Spleen (tissue), 11 donors: ENCODE measurements at regions not wholly inside any gene's neighbourhood (a gene's known extent, or its start where the extent isn't known, plus 50 kb on each side); places are given as distances from the start of the nearest gene placed in this dataset.

Source experiments
- DNase-seq: peaks from one replicate; pipeline ENCODE4 v3.0.0-alpha.2; 2020
- H3K27ac ChIP-seq, 8 donors: fragments of 200-600 bp; sonication (generic) in 7 of 8; 1 replicate in 4 of 8; 2 replicates in 4 of 8; pipeline versions ENCODE4 v1.5.0 to v1.8.0; 2016 to 2021; ENCODE audit warnings: inconsistent platforms in 4 of 8, mild to moderate bottlenecking in 4 of 8, moderate library complexity in 1 of 8
- H3K27me3 ChIP-seq, 7 donors: fragments of 200-600 bp; sonication (generic) in 6 of 7; replicated peaks in 1 of 7; 1 replicate in 4 of 7; 2 replicates in 3 of 7; pipeline versions ENCODE4 v1.5.0 to v1.8.0; 2016 to 2021; ENCODE audit warnings: inconsistent platforms in 3 of 7, mild to moderate bottlenecking in 1 of 7
- H3K36me3 ChIP-seq, 6 donors: fragments of 200-600 bp; sonication (generic) in 5 of 6; 1 replicate in 4 of 6; 2 replicates in 2 of 6; pipeline versions ENCODE4 v1.5.0 to v1.8.0; 2016 to 2021; ENCODE audit warnings: inconsistent platforms in 2 of 6
- H3K4me1 ChIP-seq, 6 donors: fragments of 200-600 bp; sonication (generic) in 5 of 6; 1 replicate in 3 of 6; 2 replicates in 3 of 6; pipeline versions ENCODE4 v1.5.0 to v1.8.0; 2016 to 2021; ENCODE audit warnings: inconsistent platforms in 3 of 6
- H3K4me3 ChIP-seq, 8 donors: fragments of 200-600 bp; sonication (generic) in 7 of 8; 1 replicate in 4 of 8; 2 replicates in 4 of 8; pipeline versions ENCODE4 v1.5.0 to v1.8.0; 2016 to 2021; ENCODE audit warnings: inconsistent platforms in 4 of 8, mild to moderate bottlenecking in 4 of 8, moderate library complexity in 2 of 8
- H3K9me3 ChIP-seq, 8 donors: fragments of 200-600 bp; sonication (generic) in 7 of 8; 1 replicate in 4 of 8; 2 replicates in 4 of 8; pipeline versions ENCODE4 v1.5.0 to v1.8.0; 2016 to 2021; ENCODE audit warnings: inconsistent platforms in 4 of 8
- POLR2A ChIP-seq, 3 donors: fragments of 450-650 bp; IDR thresholded peaks; one replicate each; pipeline ENCODE4 v1.5.1; 2017; ENCODE audit warnings: antibody characterized with exemption in 3 of 3, mild to moderate bottlenecking in 1 of 3
- POLR2AphosphoS5 ChIP-seq, 3 donors: sonication (generic); formaldehyde crosslinking; IDR thresholded peaks; one replicate each; pipeline ENCODE4 v1.5.1; 2017; ENCODE audit warnings: antibody characterized with exemption in 3 of 3
- whole genome bisulfite sequencing, 5 donors: extraction: QIAGEN DNeasy Blood & Tissue Kit in 3 of 5; methylation state at CpG; one replicate each; pipeline versions ENCODE4 v1.1.5 to v1.1.7; 2013 to 2018; 5-methylcytosine and 5-hydroxymethylcytosine counted together
- intact Hi-C: fragments of 100-400 bp; cut with DNase I; formaldehyde crosslinking; loops from one replicate; pipeline ENCODE4 v1.15.0; 2023; ENCODE audit warnings: low total_unique reads
- TF ChIP-seq, protein P1 (sequence below), 11 experiments: fragments of 200-600 bp in 7 of 11; fragments of 450-650 bp in 4 of 11; sonication (generic) in 4 of 11; IDR thresholded peaks in 8 of 11; conservative IDR thresholded peaks in 3 of 11; 1 replicate in 7 of 11; 2 replicates in 4 of 11; pipeline versions ENCODE4 v1.4.0 to v1.8.0; 2016 to 2021; ENCODE audit warnings: antibody characterized with exemption in 11 of 11, inconsistent platforms in 4 of 11, mild to moderate bottlenecking in 1 of 11
- donor health status: healthy with polysubstance abuse.
- donor health status: DM: no; HTN: no; CAD: no; lungs with moderate emphysema.
- donor health status: DM: no; HTN: no; CAD: no.
- donor health status: Bipolar disorder and iron deficiency.
- donor health status: healthy.
- donor health status: DM: no; HTN: no; CAD: no.
- donor health status: DM: yes; HTN: yes; CAD: no.

DNA sequence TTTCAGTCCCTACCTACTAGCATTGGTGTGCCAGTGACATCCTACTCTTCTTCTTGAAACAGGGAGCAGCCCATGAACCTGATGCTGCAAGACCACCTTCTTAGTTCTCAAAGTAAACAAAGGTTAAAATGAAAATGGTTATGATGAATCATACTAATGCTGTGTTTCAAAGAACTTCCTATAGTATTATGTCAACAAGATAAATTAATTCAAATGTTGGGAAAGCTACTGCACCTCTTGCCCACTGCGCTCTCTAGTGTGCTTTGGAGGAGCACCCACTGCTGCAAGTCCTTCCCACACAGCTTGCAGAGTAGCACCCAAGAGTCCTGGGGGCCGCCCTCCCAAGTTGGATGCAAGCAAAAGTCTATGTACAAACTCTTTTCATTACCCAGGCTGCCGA, 81.1 kb downstream of the CD200R1L start:
- no peak overlapping the region for H3K4me3 ChIP-seq
- no peaks in the 10 kb centered on the region for H3K36me3 ChIP-seq
- peaks cover 0 to 10% (median 7%) of the 10 kb centered on the region in 6 donors for H3K4me1 ChIP-seq
- intact Hi-C loops: no loop called here
- no peak for DNase-seq
- no peaks in the 10 kb centered on the region for H3K27me3 ChIP-seq
- 63 to 96% (median 79%) methylated on average over 3 of the region's 3 CpGs for WGBS, 5 donors
- no peaks in the 10 kb centered on the region for H3K9me3 ChIP-seq
- no peak overlapping the region for H3K27ac ChIP-seq
- TF ChIP-seq POLR2A (IDR thresholded peaks at IDR 0.05): no peak
- TF ChIP-seq, protein P1, sequence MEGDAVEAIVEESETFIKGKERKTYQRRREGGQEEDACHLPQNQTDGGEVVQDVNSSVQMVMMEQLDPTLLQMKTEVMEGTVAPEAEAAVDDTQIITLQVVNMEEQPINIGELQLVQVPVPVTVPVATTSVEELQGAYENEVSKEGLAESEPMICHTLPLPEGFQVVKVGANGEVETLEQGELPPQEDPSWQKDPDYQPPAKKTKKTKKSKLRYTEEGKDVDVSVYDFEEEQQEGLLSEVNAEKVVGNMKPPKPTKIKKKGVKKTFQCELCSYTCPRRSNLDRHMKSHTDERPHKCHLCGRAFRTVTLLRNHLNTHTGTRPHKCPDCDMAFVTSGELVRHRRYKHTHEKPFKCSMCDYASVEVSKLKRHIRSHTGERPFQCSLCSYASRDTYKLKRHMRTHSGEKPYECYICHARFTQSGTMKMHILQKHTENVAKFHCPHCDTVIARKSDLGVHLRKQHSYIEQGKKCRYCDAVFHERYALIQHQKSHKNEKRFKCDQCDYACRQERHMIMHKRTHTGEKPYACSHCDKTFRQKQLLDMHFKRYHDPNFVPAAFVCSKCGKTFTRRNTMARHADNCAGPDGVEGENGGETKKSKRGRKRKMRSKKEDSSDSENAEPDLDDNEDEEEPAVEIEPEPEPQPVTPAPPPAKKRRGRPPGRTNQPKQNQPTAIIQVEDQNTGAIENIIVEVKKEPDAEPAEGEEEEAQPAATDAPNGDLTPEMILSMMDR (IDR thresholded peaks at IDR 0.05 in 8 of 11, conservative IDR thresholded peaks at IDR 0.05 in 3 of 11): no peak
- no peak for TF ChIP-seq POLR2AphosphoS5 (IDR thresholded peaks at IDR 0.05)

DNA sequence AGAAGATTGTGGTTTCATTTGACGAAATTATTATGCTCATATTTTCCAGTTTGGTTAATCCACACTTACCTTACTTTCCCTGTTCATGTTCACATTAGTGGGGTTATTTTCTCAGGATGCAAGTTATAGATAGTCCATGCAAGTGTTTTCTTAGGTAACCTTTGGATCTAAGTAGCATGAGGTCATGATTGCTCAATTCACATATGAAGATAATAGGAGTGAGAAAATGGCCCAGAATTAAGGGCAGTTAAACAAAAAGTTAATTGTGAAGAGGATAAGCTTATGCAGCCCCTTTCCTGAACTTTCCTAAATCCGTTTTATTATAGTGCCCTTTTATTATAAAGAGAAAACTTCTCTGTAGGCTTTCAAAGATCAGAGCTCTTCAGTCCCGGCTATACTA, 83.4 kb downstream of the CD200R1L start:
- TF ChIP-seq, protein P1 (IDR thresholded peaks at IDR 0.05 in 8 of 11, conservative IDR thresholded peaks at IDR 0.05 in 3 of 11): no peak
- TF ChIP-seq POLR2A (IDR thresholded peaks at IDR 0.05) (no peak), POLR2AphosphoS5 (IDR thresholded peaks at IDR 0.05) (no peak)
- H3K4me1 ChIP-seq: peaks cover 0 to 10% (median 6%) of the 10 kb centered on the region in 6 donors
- H3K9me3 ChIP-seq: no peaks in the 10 kb centered on the region
- no peak for DNase-seq
- H3K4me3 ChIP-seq: no peak overlapping the region
- WGBS, 5 donors: 83 to 91% (median 90%) methylated on average over 3 of the region's 3 CpGs
- H3K27ac ChIP-seq: no peak overlapping the region
- H3K36me3 ChIP-seq: no peaks in the 10 kb centered on the region
- intact Hi-C loops: no loop called here
- no peaks in the 10 kb centered on the region for H3K27me3 ChIP-seq

DNA sequence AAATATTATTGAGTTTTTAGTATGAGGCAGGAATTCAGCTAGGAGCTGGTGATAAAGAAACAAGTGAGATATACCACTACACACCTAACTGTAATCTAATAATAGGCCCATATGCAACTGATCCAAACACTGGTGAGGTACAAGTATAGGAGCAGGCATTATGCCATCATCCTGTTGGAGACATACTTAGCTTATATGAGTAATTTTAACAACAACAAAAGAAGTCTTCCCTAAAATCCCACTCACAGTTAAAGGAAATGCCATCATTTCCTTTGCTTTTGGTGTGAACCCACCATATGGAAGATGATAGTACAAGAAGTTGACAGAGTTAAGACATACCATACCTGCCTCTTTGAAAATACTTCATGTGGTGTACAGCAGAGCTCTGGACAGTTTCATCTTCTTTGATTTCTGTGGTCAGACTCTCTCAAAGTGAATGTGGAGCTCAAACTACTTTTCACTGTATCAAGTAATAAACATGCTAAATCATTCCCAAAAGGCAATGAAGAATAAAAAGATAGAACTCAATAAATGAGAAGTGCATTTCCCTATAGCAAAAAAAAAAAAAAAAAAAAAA, 85.5 kb downstream of the CD200R1L start:
- H3K36me3 ChIP-seq: no peaks in the 10 kb centered on the region
- TF ChIP-seq POLR2AphosphoS5 (IDR thresholded peaks at IDR 0.05) (no peak), POLR2A (IDR thresholded peaks at IDR 0.05) (no peak)
- TF ChIP-seq, protein P1 (IDR thresholded peaks at IDR 0.05 in 8 of 11, conservative IDR thresholded peaks at IDR 0.05 in 3 of 11): no peak
- no peak overlapping the region for H3K27ac ChIP-seq
- no peaks in the 10 kb centered on the region for H3K4me1 ChIP-seq
- no peaks in the 10 kb centered on the region for H3K27me3 ChIP-seq
- H3K9me3 ChIP-seq: peaks cover 0 to 16% (median 9%) of the 10 kb centered on the region in 8 donors
- no peak overlapping the region for H3K4me3 ChIP-seq
- DNase-seq: no peak
- intact Hi-C loops: no loop called here

GRCh38 chr3:112759681-112760080, 87.0 kb downstream of the CD200R1L start:
- H3K4me3 ChIP-seq: no peak overlapping the region
- no peaks in the 10 kb centered on the region for H3K27me3 ChIP-seq
- H3K27ac ChIP-seq: no peak overlapping the region
- TF ChIP-seq POLR2A (IDR thresholded peaks at IDR 0.05): no peak
- TF ChIP-seq, protein P1 (IDR thresholded peaks at IDR 0.05 in 8 of 11, conservative IDR thresholded peaks at IDR 0.05 in 3 of 11): no peak
- TF ChIP-seq POLR2AphosphoS5 (IDR thresholded peaks at IDR 0.05): no peak
- peaks cover 0 to 29% (median 17%) of the 10 kb centered on the region in 8 donors for H3K9me3 ChIP-seq
- no peak for DNase-seq
- no peaks in the 10 kb centered on the region for H3K4me1 ChIP-seq
- no peaks in the 10 kb centered on the region for H3K36me3 ChIP-seq
- 75 to 89% (median 87%) methylated on average over 1 of the region's 1 CpG for WGBS, 5 donors
- intact Hi-C loops: no loop called here
